WTC11 (cell line): ENCODE measurements at regions not wholly inside any gene's neighbourhood (a gene's known extent, or its start where the extent isn't known, plus 50 kb on each side); places are given as distances from the start of the nearest gene placed in this dataset.

Experiments
- ATAC-seq: fragments of 200-7000 bp; cut with Tn5 transposase; 2 replicates; pipeline ENCODE4 v1.10.0; 2021; ENCODE audit warnings: mild to moderate bottlenecking, moderate library complexity
- CTCF ChIA-PET: fragments of 300-600 bp; sonication (Branson Sonifier 250); formaldehyde crosslinking; loops from one replicate; lab custom pipeline; 2021; ENCODE audit warnings: antibody characterized with exemption; lab: Charles Lee
- POLR2A ChIA-PET: fragments of 350-600 bp; sonication (Branson Sonifier 250); formaldehyde crosslinking; loops from one replicate; lab custom pipeline; 2021; ENCODE audit warnings: antibody characterized with exemption; lab: Charles Lee
- DNase-seq: peaks from one replicate; pipeline ENCODE4 v3.0.0; 2021; ENCODE audit warnings: low spot score
- H3K27ac Mint-ChIP-seq: 2 replicates; pipeline ENCODE4 v1.8.0; 2021; ENCODE audit warnings: mixed read lengths
- H3K27me3 Mint-ChIP-seq: 2 replicates; pipeline ENCODE4 v1.8.0; 2021; ENCODE audit warnings: low read depth, mild to moderate bottlenecking, moderate library complexity, mixed read lengths
- H3K36me3 Mint-ChIP-seq: 2 replicates; pipeline ENCODE4 v1.8.0; 2021; ENCODE audit warnings: mixed read lengths
- H3K4me1 Mint-ChIP-seq: 2 replicates; pipeline ENCODE4 v1.8.0; 2022; ENCODE audit warnings: mixed read lengths
- H3K4me3 Mint-ChIP-seq: 2 replicates; pipeline ENCODE4 v1.8.0; 2021; ENCODE audit warnings: mild to moderate bottlenecking, moderate library complexity, mixed read lengths
- H3K9me3 Mint-ChIP-seq: 2 replicates; pipeline ENCODE4 v1.8.0; 2021; ENCODE audit warnings: mixed read lengths
- ELF4 ChIP-seq: sonication (generic); formaldehyde crosslinking; IDR thresholded peaks from 2 replicates; pipeline ENCODE4 v1.8.1; 2022; ENCODE audit warnings: low read depth, mild to moderate bottlenecking, moderate library complexity, missing genetic modification reagents
- JAZF1 ChIP-seq: fragments of 250-450 bp; sonication (Bioruptor Pico); IDR thresholded peaks from 2 replicates; pipeline ENCODE4 v1.9.0; 2021; ENCODE audit warnings: moderate library complexity, mild to moderate bottlenecking, inconsistent platforms
- MLX ChIP-seq: sonication (generic); formaldehyde crosslinking; IDR thresholded peaks from 2 replicates; pipeline ENCODE4 v1.8.1; 2023; ENCODE audit warnings: mild to moderate bottlenecking, missing genetic modification reagents, moderate library complexity
- NFYB ChIP-seq: sonication (generic); formaldehyde crosslinking; conservative IDR thresholded peaks from 2 replicates; pipeline ENCODE4 v1.8.0; 2022; ENCODE audit warnings: low read depth, missing genetic modification reagents
- NR2C2 ChIP-seq: sonication (generic); formaldehyde crosslinking; IDR thresholded peaks from 2 replicates; pipeline ENCODE4 v1.8.0; 2022; ENCODE audit warnings: mild to moderate bottlenecking, missing genetic modification reagents
- NR3C1 ChIP-seq: sonication (generic); formaldehyde crosslinking; conservative IDR thresholded peaks from 2 replicates; pipeline ENCODE4 v1.8.1; 2023; ENCODE audit warnings: low read depth, mild to moderate bottlenecking, missing genetic modification reagents
- STAT6 ChIP-seq: sonication (generic); formaldehyde crosslinking; conservative IDR thresholded peaks from 2 replicates; pipeline ENCODE4 v1.8.1; 2023; ENCODE audit warnings: mild to moderate bottlenecking, low read depth, missing genetic modification reagents, moderate library complexity
- ZNF232 ChIP-seq: sonication (generic); formaldehyde crosslinking; IDR thresholded peaks from 2 replicates; pipeline ENCODE4 v1.8.0; 2022; ENCODE audit warnings: mild to moderate bottlenecking, missing genetic modification reagents
- ZNF317 ChIP-seq: sonication (generic); formaldehyde crosslinking; IDR thresholded peaks from 2 replicates; pipeline ENCODE4 v1.8.1; 2023; ENCODE audit warnings: low read depth, mild to moderate bottlenecking, moderate library complexity, missing genetic modification reagents, borderline replicate concordance
- ZNF512 ChIP-seq: sonication (generic); formaldehyde crosslinking; IDR thresholded peaks from 2 replicates; pipeline ENCODE4 v1.8.1; 2022; ENCODE audit warnings: missing genetic modification reagents, borderline replicate concordance
- TF ChIP-seq, protein P1 (sequence below): sonication (generic); formaldehyde crosslinking; IDR thresholded peaks from 2 replicates; pipeline ENCODE4 v1.8.1; 2023; ENCODE audit warnings: mild to moderate bottlenecking, missing genetic modification reagents
- TF ChIP-seq, protein P2 (sequence below): sonication (generic); formaldehyde crosslinking; IDR thresholded peaks from 2 replicates; pipeline ENCODE4 v1.8.0; 2022; ENCODE audit warnings: missing genetic modification reagents
- TF ChIP-seq, protein P3 (sequence below): sonication (generic); formaldehyde crosslinking; IDR thresholded peaks from 2 replicates; pipeline ENCODE4 v1.8.1; 2023; ENCODE audit warnings: mild to moderate bottlenecking, missing genetic modification reagents
- TF ChIP-seq, protein P4 (sequence below): sonication (generic); formaldehyde crosslinking; IDR thresholded peaks from 2 replicates; pipeline ENCODE4 v1.8.0; 2022; ENCODE audit warnings: mild to moderate bottlenecking, missing genetic modification reagents
- TF ChIP-seq, protein P5 (sequence below): sonication (generic); formaldehyde crosslinking; IDR thresholded peaks from 2 replicates; pipeline ENCODE4 v1.8.1; 2023; ENCODE audit warnings: mild to moderate bottlenecking, missing genetic modification reagents, borderline replicate concordance

GRCh38 chr15:35888815-35889214 lies 342.9 kb upstream of the DPH6 start:
- POLR2A ChIA-PET, result no interaction called here
- DNase-seq, result no peak
- Mint-ChIP-seq H3K4me1 (no peaks in the 10 kb centered on the region), H3K27ac (no peak overlapping the region), H3K9me3 (no peaks in the 10 kb centered on the region), H3K36me3 (no peaks in the 10 kb centered on the region)
- TF ChIP-seq NFYB, result no peak
- TF ChIP-seq, protein P1, sequence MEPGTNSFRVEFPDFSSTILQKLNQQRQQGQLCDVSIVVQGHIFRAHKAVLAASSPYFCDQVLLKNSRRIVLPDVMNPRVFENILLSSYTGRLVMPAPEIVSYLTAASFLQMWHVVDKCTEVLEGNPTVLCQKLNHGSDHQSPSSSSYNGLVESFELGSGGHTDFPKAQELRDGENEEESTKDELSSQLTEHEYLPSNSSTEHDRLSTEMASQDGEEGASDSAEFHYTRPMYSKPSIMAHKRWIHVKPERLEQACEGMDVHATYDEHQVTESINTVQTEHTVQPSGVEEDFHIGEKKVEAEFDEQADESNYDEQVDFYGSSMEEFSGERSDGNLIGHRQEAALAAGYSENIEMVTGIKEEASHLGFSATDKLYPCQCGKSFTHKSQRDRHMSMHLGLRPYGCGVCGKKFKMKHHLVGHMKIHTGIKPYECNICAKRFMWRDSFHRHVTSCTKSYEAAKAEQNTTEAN (CRISPR knock-in tag), result no peak
- TF ChIP-seq, all 79 proteins: peak for 0
- Mint-ChIP-seq H3K27me3 (no peaks in the 10 kb centered on the region), H3K4me3 (no peak overlapping the region)
- ATAC-seq, result no peak
- CTCF ChIA-PET, result no interaction called here

- no peak overlapping the region for H3K27ac Mint-ChIP-seq
- no peak overlapping the region for H3K4me3 Mint-ChIP-seq
- H3K27me3 Mint-ChIP-seq, result no peaks in the 10 kb centered on the region
- POLR2A ChIA-PET, result no interaction called here
- ATAC-seq, result no peak
- H3K36me3 Mint-ChIP-seq, result no peaks in the 10 kb centered on the region
- CTCF ChIA-PET, result no interaction called here
- H3K4me1 Mint-ChIP-seq, result no peaks in the 10 kb centered on the region
- H3K9me3 Mint-ChIP-seq, result peaks cover 9% of the 10 kb centered on the region
- DNase-seq, result no peak
- no peak for TF ChIP-seq ZNF512 (CRISPR knock-in tag)
- no peak for TF ChIP-seq ELF4 (CRISPR knock-in tag)
- TF ChIP-seq STAT6 (CRISPR knock-in tag), result no peak
- no peak for TF ChIP-seq ZNF232
- TF ChIP-seq, protein P2, sequence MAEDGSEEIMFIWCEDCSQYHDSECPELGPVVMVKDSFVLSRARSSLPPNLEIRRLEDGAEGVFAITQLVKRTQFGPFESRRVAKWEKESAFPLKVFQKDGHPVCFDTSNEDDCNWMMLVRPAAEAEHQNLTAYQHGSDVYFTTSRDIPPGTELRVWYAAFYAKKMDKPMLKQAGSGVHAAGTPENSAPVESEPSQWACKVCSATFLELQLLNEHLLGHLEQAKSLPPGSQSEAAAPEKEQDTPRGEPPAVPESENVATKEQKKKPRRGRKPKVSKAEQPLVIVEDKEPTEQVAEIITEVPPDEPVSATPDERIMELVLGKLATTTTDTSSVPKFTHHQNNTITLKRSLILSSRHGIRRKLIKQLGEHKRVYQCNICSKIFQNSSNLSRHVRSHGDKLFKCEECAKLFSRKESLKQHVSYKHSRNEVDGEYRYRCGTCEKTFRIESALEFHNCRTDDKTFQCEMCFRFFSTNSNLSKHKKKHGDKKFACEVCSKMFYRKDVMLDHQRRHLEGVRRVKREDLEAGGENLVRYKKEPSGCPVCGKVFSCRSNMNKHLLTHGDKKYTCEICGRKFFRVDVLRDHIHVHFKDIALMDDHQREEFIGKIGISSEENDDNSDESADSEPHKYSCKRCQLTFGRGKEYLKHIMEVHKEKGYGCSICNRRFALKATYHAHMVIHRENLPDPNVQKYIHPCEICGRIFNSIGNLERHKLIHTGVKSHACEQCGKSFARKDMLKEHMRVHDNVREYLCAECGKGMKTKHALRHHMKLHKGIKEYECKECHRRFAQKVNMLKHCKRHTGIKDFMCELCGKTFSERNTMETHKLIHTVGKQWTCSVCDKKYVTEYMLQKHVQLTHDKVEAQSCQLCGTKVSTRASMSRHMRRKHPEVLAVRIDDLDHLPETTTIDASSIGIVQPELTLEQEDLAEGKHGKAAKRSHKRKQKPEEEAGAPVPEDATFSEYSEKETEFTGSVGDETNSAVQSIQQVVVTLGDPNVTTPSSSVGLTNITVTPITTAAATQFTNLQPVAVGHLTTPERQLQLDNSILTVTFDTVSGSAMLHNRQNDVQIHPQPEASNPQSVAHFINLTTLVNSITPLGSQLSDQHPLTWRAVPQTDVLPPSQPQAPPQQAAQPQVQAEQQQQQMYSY (CRISPR knock-in tag), result no peak
- TF ChIP-seq MLX (CRISPR knock-in tag), result no peak
- TF ChIP-seq, protein P3, sequence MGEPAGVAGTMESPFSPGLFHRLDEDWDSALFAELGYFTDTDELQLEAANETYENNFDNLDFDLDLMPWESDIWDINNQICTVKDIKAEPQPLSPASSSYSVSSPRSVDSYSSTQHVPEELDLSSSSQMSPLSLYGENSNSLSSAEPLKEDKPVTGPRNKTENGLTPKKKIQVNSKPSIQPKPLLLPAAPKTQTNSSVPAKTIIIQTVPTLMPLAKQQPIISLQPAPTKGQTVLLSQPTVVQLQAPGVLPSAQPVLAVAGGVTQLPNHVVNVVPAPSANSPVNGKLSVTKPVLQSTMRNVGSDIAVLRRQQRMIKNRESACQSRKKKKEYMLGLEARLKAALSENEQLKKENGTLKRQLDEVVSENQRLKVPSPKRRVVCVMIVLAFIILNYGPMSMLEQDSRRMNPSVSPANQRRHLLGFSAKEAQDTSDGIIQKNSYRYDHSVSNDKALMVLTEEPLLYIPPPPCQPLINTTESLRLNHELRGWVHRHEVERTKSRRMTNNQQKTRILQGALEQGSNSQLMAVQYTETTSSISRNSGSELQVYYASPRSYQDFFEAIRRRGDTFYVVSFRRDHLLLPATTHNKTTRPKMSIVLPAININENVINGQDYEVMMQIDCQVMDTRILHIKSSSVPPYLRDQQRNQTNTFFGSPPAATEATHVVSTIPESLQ (CRISPR knock-in tag), result no peak
- TF ChIP-seq NR3C1 (CRISPR knock-in tag), result no peak
- no peak for TF ChIP-seq JAZF1 (CRISPR knock-in tag)
- TF ChIP-seq, protein P4, sequence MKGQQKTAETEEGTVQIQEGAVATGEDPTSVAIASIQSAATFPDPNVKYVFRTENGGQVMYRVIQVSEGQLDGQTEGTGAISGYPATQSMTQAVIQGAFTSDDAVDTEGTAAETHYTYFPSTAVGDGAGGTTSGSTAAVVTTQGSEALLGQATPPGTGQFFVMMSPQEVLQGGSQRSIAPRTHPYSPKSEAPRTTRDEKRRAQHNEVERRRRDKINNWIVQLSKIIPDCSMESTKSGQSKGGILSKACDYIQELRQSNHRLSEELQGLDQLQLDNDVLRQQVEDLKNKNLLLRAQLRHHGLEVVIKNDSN (CRISPR knock-in tag), result no peak
- TF ChIP-seq, protein P5, sequence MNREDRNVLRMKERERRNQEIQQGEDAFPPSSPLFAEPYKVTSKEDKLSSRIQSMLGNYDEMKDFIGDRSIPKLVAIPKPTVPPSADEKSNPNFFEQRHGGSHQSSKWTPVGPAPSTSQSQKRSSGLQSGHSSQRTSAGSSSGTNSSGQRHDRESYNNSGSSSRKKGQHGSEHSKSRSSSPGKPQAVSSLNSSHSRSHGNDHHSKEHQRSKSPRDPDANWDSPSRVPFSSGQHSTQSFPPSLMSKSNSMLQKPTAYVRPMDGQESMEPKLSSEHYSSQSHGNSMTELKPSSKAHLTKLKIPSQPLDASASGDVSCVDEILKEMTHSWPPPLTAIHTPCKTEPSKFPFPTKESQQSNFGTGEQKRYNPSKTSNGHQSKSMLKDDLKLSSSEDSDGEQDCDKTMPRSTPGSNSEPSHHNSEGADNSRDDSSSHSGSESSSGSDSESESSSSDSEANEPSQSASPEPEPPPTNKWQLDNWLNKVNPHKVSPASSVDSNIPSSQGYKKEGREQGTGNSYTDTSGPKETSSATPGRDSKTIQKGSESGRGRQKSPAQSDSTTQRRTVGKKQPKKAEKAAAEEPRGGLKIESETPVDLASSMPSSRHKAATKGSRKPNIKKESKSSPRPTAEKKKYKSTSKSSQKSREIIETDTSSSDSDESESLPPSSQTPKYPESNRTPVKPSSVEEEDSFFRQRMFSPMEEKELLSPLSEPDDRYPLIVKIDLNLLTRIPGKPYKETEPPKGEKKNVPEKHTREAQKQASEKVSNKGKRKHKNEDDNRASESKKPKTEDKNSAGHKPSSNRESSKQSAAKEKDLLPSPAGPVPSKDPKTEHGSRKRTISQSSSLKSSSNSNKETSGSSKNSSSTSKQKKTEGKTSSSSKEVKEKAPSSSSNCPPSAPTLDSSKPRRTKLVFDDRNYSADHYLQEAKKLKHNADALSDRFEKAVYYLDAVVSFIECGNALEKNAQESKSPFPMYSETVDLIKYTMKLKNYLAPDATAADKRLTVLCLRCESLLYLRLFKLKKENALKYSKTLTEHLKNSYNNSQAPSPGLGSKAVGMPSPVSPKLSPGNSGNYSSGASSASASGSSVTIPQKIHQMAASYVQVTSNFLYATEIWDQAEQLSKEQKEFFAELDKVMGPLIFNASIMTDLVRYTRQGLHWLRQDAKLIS (CRISPR knock-in tag), result no peak
- TF ChIP-seq ZNF317 (CRISPR knock-in tag), result no peak
- TF ChIP-seq NR2C2, result no peak
Observed at GRCh38 chr15:35907511-35907910, 361.5 kb upstream of the DPH6 start.
